ENCODE measurements at regions not wholly inside any gene's neighbourhood (a gene's known extent, or its start where the extent isn't known, plus 50 kb on each side); places are given as distances from the start of the nearest gene placed in this dataset.

DNA sequence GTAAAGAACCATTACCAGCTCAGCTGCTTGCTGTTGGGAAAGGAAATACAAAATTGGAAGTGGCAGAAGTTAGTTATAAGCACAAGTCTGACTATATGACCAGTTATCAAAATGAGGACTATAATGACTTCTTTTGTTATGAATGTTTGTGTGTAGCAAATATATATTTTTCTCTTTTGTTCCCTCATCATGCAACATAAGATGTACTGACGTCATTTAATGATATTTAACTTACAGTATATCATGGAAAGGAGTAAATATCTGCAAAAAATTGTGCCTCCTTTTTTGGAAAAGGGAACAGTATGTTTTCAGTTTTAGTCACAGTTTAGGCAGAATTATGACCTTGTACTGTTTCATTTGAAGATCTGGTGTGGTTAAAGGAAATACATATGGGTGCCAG, 356.3 kb upstream of the SLITRK5 start:
- Histone ChIP-seq H3K36me3 (ENCODE audit: control insufficient read depth in 2 of 2, extremely low read depth in 1 of 2, insufficient read depth in 2 of 2, low read length in 2 of 2) (no peaks in the 10 kb centered on the region), H3K4me1 (ENCODE audit: control insufficient read depth, extremely low read depth, insufficient read depth, low read length) (no peaks in the 10 kb centered on the region), H3K9ac (ENCODE audit: control insufficient read depth, extremely low read depth, insufficient read depth, low read length) (no peak overlapping the region), H3K4me3 (ENCODE audit: control insufficient read depth in 2 of 3, extremely low read depth in 1 of 3, insufficient read depth in 2 of 3, low read depth in 1 of 3, low read length in 3 of 3) (no peak overlapping the region), H3K79me2 (ENCODE audit: control insufficient read depth, insufficient read depth, low read length) (no peaks in the 10 kb centered on the region), H3K27me3 (ENCODE audit: control insufficient read depth, extremely low read depth, insufficient read depth, low read length) (no peaks in the 10 kb centered on the region), H3K9me3 (ENCODE audit: control insufficient read depth, low read depth, low read length) (no peaks in the 10 kb centered on the region), H2AFZ (ENCODE audit: control insufficient read depth, low read length) (no peak overlapping the region), H4K20me1 (ENCODE audit: control insufficient read depth, extremely low read depth, insufficient read depth, low read length) (no peaks in the 10 kb centered on the region), H3K4me2 (ENCODE audit: control insufficient read depth, extremely low read depth, insufficient read depth, low read depth, low read length) (no peak overlapping the region), H3K27ac (ENCODE audit: control insufficient read depth, insufficient read depth, low read length) (no peak overlapping the region), H3K9me1 (ENCODE audit: control insufficient read depth, extremely low read depth, insufficient read depth, low read length) (no peaks in the 10 kb centered on the region)
- no peak for TF ChIP-seq EZH2 (IDR thresholded peaks at IDR 0.05; ENCODE audit: low read length)
- TF ChIP-seq, protein P1, sequence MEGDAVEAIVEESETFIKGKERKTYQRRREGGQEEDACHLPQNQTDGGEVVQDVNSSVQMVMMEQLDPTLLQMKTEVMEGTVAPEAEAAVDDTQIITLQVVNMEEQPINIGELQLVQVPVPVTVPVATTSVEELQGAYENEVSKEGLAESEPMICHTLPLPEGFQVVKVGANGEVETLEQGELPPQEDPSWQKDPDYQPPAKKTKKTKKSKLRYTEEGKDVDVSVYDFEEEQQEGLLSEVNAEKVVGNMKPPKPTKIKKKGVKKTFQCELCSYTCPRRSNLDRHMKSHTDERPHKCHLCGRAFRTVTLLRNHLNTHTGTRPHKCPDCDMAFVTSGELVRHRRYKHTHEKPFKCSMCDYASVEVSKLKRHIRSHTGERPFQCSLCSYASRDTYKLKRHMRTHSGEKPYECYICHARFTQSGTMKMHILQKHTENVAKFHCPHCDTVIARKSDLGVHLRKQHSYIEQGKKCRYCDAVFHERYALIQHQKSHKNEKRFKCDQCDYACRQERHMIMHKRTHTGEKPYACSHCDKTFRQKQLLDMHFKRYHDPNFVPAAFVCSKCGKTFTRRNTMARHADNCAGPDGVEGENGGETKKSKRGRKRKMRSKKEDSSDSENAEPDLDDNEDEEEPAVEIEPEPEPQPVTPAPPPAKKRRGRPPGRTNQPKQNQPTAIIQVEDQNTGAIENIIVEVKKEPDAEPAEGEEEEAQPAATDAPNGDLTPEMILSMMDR (optimal IDR thresholded peaks at IDR 0.05 in 1 of 3, IDR thresholded peaks at IDR 0.05 in 1 of 3, conservative IDR thresholded peaks at IDR 0.05 in 1 of 3; ENCODE audit: extremely low read depth in 1 of 3, insufficient read depth in 2 of 3, low read length in 3 of 3) = no peak
- dilution Hi-C loops (cut with MboI; ENCODE audit: extremely low pct_ligation_motif_present, low sequenced_read_pairs) = no loop called here
- no peak for FAIRE-seq
- DNase-seq (ENCODE audit: low read depth, low spot score) = no peak

DNA sequence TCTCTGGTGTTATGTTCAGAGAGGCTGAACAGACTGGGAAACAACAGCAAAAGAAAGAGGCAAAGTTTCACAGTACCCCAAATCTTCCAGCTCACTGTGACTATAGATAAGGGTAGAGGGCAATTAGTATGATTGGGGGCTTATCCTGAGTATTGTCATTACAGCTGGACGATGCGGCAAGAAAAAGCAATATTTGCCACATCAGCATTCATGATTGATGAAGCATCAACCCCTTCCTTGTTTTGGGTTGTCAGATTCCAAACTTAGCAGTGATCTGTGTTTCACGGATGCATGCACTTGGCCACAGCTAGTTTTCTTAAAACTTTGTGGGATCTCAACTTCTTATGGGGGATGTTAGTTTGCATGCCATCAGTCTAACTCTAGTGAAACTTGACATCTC, 348.8 kb upstream of the SLITRK5 start:
- TF ChIP-seq, protein P1 (optimal IDR thresholded peaks at IDR 0.05 in 1 of 3, IDR thresholded peaks at IDR 0.05 in 1 of 3, conservative IDR thresholded peaks at IDR 0.05 in 1 of 3; ENCODE audit: extremely low read depth in 1 of 3, insufficient read depth in 2 of 3, low read length in 3 of 3) = no peak
- no peak for TF ChIP-seq EZH2 (IDR thresholded peaks at IDR 0.05; ENCODE audit: low read length)
- H4K20me1 ChIP-seq (ENCODE audit: control insufficient read depth, extremely low read depth, insufficient read depth, low read length) = no peaks in the 10 kb centered on the region
- DNase-seq (ENCODE audit: low read depth, low spot score) (no peak), FAIRE-seq (no peak)
- H3K9ac ChIP-seq (ENCODE audit: control insufficient read depth, extremely low read depth, insufficient read depth, low read length) = no peak overlapping the region
- H3K4me1 ChIP-seq (ENCODE audit: control insufficient read depth, extremely low read depth, insufficient read depth, low read length) = no peaks in the 10 kb centered on the region
- H2AFZ ChIP-seq (ENCODE audit: control insufficient read depth, low read length) = no peak overlapping the region
- H3K4me2 ChIP-seq (ENCODE audit: control insufficient read depth, extremely low read depth, insufficient read depth, low read depth, low read length) = no peak overlapping the region
- H3K36me3 ChIP-seq (ENCODE audit: control insufficient read depth in 2 of 2, extremely low read depth in 1 of 2, insufficient read depth in 2 of 2, low read length in 2 of 2) = no peaks in the 10 kb centered on the region
- H3K9me3 ChIP-seq (ENCODE audit: control insufficient read depth, low read depth, low read length) = no peaks in the 10 kb centered on the region
- H3K9me1 ChIP-seq (ENCODE audit: control insufficient read depth, extremely low read depth, insufficient read depth, low read length) = no peaks in the 10 kb centered on the region
- H3K4me3 ChIP-seq (ENCODE audit: control insufficient read depth in 2 of 3, extremely low read depth in 1 of 3, insufficient read depth in 2 of 3, low read depth in 1 of 3, low read length in 3 of 3) = no peak overlapping the region
- no peak overlapping the region for H3K27ac ChIP-seq (ENCODE audit: control insufficient read depth, insufficient read depth, low read length)
- H3K27me3 ChIP-seq (ENCODE audit: control insufficient read depth, extremely low read depth, insufficient read depth, low read length) = no peaks in the 10 kb centered on the region
- dilution Hi-C loops (cut with MboI; ENCODE audit: extremely low pct_ligation_motif_present, low sequenced_read_pairs) = no loop called here
- H3K79me2 ChIP-seq (ENCODE audit: control insufficient read depth, insufficient read depth, low read length) = no peaks in the 10 kb centered on the region
